ENCODE measurements at regions not wholly inside any gene's neighbourhood (a gene's known extent, or its start where the extent isn't known, plus 50 kb on each side); places are given as distances from the start of the nearest gene placed in this dataset.

DNA sequence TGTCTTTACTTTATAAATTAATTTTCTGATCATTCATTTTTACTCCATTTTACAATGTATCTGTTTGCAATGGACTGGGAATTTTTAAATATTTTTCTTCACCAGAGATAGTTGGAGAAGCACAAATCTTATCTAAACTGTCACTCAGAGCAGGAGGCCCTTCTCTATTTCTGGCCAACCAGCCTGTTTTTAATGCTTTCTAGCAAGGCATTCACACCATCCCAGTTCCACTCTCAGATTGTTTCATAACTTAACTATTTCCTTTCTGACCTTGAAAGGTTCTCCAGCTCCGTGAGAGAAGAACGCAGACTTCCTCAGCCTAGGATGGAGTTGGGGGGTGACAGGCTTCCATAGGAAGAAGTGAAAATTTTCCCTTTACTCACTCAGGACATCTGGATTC lies 155.8 kb downstream of the SKIDA1 start:
- no peak for TF ChIP-seq POLR2A (IDR thresholded peaks at IDR 0.05)
- TF ChIP-seq, protein P1, sequence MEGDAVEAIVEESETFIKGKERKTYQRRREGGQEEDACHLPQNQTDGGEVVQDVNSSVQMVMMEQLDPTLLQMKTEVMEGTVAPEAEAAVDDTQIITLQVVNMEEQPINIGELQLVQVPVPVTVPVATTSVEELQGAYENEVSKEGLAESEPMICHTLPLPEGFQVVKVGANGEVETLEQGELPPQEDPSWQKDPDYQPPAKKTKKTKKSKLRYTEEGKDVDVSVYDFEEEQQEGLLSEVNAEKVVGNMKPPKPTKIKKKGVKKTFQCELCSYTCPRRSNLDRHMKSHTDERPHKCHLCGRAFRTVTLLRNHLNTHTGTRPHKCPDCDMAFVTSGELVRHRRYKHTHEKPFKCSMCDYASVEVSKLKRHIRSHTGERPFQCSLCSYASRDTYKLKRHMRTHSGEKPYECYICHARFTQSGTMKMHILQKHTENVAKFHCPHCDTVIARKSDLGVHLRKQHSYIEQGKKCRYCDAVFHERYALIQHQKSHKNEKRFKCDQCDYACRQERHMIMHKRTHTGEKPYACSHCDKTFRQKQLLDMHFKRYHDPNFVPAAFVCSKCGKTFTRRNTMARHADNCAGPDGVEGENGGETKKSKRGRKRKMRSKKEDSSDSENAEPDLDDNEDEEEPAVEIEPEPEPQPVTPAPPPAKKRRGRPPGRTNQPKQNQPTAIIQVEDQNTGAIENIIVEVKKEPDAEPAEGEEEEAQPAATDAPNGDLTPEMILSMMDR (IDR thresholded peaks at IDR 0.05), result no peak
- no peak for TF ChIP-seq POLR2AphosphoS5 (IDR thresholded peaks at IDR 0.05)
